Activated naive CD8-positive, alpha-beta T cell treated with anti-CD3 and anti-CD28 coated beads, Interleukin-2, amount 10 ng/mL, durations not matched to agents 7 days and 5 days (primary cell): ENCODE measurements at regions not wholly inside any gene's neighbourhood (a gene's known extent, or its start where the extent isn't known, plus 50 kb on each side); places are given as distances from the start of the nearest gene placed in this dataset.
"Not testable (repeated sequence)": the region's sequence is repeated elsewhere in the genome, so short reads cannot be mapped to it uniquely, and the experiment has no call there.

ENCODE experiments used
- ATAC-seq: fragments of 150-1000 bp; cut with Tn5 transposase; one replicate; pipeline ENCODE4 v1.10.0; 2021; ENCODE audit warnings: low read depth, moderate library complexity
- POLR2A ChIA-PET: fragments of 350-600 bp; sonication (Branson Sonifier 250); formaldehyde crosslinking; loops from one replicate; lab custom pipeline; 2021; ENCODE audit warnings: antibody characterized with exemption; lab: Charles Lee
- DNase-seq: peaks from one replicate; pipeline ENCODE4 v3.0.0; 2021
- H3K27ac Mint-ChIP-seq: one replicate; pipeline ENCODE4 v1.8.0; 2022; ENCODE audit warnings: mild to moderate bottlenecking, mixed read lengths
- H3K27me3 Mint-ChIP-seq: one replicate; pipeline ENCODE4 v1.8.0; 2022; ENCODE audit warnings: mild to moderate bottlenecking, moderate library complexity, mixed read lengths
- H3K36me3 Mint-ChIP-seq: one replicate; pipeline ENCODE4 v1.8.0; 2021; ENCODE audit warnings: mild to moderate bottlenecking, mixed read lengths
- H3K4me1 Mint-ChIP-seq: one replicate; pipeline ENCODE4 v1.8.0; 2021; ENCODE audit warnings: mixed read lengths
- H3K4me3 Mint-ChIP-seq: one replicate; pipeline ENCODE4 v1.8.0; 2022; ENCODE audit warnings: mild to moderate bottlenecking, moderate library complexity, mixed read lengths
- H3K9me3 Mint-ChIP-seq: one replicate; pipeline ENCODE4 v1.8.0; 2021; ENCODE audit warnings: mixed read lengths

DNA sequence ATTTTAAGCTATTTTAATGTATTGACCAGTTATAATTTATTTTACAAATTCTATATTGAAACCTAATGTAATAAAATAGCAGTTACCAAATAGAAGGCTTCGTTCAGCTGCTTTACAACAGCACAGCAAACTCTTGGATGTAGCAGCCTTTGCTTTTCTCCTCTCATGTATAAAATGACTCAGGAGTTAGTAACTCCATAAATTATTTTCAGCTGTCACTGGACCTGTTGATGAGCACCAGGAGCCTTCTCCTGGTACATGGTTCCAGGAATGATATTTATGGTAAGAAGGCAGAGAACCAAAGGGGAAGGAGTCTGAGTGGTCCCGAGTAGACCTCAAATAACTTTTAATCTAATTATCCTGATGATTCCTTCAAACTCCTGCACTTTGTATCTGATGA lies 256.4 kb upstream of the NETO1 start:
- Mint-ChIP-seq H3K27ac (no peak overlapping the region), H3K4me3 (no peak overlapping the region), H3K36me3 (no peaks in the 10 kb centered on the region), H3K4me1 (no peaks in the 10 kb centered on the region), H3K27me3 (no peaks in the 10 kb centered on the region), H3K9me3 (no peaks in the 10 kb centered on the region)
- ATAC-seq, result no peak
- POLR2A ChIA-PET, result no interaction called here
- no peak for DNase-seq

DNA sequence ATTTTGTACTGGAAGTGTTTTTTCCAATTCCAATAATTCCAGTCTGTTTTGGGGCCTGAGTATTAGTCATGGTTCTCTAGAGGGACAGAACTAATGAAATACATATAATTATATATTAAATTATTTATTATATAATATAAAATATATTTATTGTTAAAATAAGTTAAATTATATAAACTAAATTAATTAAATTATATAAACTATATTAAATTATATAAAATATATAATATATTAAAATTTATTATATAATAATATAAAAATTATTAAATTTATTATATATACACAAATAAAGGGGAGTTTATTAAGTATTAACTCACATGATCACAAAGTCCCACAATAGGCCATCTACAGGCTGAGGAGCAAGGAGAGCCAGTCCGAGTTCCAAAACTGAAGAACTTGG lies 253.4 kb upstream of the NETO1 start:
- no peaks in the 10 kb centered on the region for H3K27me3 Mint-ChIP-seq
- no peak for ATAC-seq

DNA sequence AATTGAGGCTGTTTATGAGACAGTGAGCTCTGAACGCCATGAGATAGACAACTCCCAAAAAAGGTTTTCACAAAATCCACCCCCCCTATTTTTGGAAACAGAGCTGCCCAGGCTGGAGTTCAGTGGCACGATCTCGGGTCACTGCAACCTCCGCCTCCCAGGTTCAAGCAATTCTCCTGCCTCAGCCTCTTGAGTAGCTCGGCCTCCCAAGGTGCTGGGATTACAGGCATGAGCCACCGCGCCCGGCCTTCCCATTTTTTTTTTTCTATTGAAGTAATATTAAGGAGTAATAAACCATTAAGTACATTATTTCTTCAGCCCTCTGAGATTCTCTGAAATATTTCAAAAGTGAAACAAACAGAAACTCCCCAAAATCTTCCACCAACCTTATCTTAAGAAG lies 252.8 kb upstream of the NETO1 start:
- POLR2A ChIA-PET, result no interaction called here
- Mint-ChIP-seq H3K27ac (no peak overlapping the region), H3K9me3 (no peaks in the 10 kb centered on the region), H3K4me3 (no peak overlapping the region), H3K27me3 (no peaks in the 10 kb centered on the region), H3K4me1 (no peaks in the 10 kb centered on the region), H3K36me3 (no peaks in the 10 kb centered on the region)
- DNase-seq, result no peak
- ATAC-seq, result no peak

More for the DNA sequence above, 253.4 kb upstream of the NETO1 start:
- no peaks in the 10 kb centered on the region for H3K36me3 Mint-ChIP-seq
- POLR2A ChIA-PET, result interaction anchor here (0.5 kb wide), 1 partner anchor 205 kb away, joined by 7 read pairs; no protein-coding TSS in a partner anchor
- no peaks in the 10 kb centered on the region for H3K9me3 Mint-ChIP-seq
- no peak overlapping the region for H3K27ac Mint-ChIP-seq
- H3K4me3 Mint-ChIP-seq, result no peak overlapping the region
- H3K4me1 Mint-ChIP-seq, result no peaks in the 10 kb centered on the region
- no peak for DNase-seq

DNA sequence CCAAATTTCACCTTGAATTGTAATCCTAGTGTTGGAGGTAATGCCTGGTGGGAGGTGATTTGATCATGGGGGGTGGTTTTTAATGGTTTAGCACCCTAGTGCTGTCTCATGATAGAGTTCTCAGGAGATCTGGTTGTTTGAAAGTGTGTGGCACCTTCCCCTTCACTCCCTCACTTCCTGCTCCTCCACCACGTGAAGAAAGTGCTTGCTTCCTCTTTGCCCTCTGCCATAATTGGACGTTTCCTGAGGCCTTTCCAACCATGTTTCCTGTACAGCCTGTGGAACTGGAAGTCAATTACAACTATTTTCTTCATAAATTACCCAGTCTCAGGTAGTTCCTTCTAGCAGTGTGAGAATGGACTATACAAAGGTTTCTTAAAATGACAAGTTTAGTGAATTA lies 251.8 kb upstream of the NETO1 start:
- H3K4me3 Mint-ChIP-seq, result no peak overlapping the region
- POLR2A ChIA-PET, result no interaction called here
- ATAC-seq (no peak), DNase-seq (no peak)
- H3K4me1 Mint-ChIP-seq, result no peaks in the 10 kb centered on the region
- no peaks in the 10 kb centered on the region for H3K27me3 Mint-ChIP-seq
- no peak overlapping the region for H3K27ac Mint-ChIP-seq
- H3K9me3 Mint-ChIP-seq, result no peaks in the 10 kb centered on the region
- no peaks in the 10 kb centered on the region for H3K36me3 Mint-ChIP-seq

DNA sequence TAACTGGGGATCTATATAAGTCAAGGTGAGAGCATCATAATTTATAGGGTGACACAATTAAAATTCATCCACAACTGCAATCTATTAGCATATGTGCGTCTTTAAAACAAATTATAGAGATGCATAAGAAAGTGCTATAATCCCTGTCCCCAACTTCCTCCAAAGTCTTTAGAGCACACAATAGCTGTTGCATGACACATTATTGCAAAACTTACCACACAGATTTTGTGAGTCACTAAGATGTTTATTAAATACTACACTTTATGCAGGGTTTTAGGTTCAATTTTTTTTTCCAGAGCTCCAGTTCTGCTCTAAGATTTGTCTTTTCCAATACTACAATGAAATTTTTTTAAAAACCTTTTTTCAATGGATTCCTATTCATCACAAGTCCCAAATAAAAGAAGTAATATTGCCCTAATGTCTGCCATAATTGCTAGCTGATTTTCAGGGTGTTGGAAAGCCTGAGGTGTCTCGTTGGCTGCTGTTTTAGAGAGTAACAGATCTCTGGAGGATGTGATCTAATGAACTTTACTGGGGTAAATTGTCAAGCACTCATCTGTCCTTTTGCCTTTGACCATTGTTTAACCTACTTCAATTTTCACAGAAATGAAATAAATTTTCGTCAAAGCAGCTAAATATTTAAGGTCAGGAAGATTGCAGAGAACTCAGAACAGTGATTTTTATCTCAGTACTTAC lies 250.5 kb upstream of the NETO1 start:
- Mint-ChIP-seq H3K4me3 (no peak overlapping the region), H3K27me3 (no peaks in the 10 kb centered on the region), H3K9me3 (no peaks in the 10 kb centered on the region), H3K27ac (no peak overlapping the region), H3K4me1 (no peaks in the 10 kb centered on the region), H3K36me3 (no peaks in the 10 kb centered on the region)
- POLR2A ChIA-PET, result no interaction called here
- DNase-seq (no peak), ATAC-seq (no peak)

DNA sequence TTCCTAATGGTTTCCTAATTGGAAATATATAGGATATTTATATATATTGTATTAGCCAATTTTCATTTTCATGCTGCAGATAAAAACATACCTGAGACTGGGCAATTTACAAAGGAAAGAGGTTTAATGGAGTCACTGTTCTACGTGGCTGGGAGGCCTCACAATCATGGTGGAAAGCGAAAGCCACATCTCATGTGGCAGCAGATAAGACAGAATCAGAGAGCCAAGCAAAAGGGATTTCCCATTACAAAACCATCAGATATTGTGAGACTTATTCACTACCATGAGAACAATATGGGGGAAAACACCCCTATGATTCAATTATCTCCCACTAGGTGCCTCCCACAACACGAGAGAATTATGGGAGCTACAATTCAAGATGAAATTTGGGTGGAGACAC lies 242.5 kb upstream of the NETO1 start:
- no peaks in the 10 kb centered on the region for H3K27me3 Mint-ChIP-seq
- no peak for ATAC-seq
- no peaks in the 10 kb centered on the region for H3K4me1 Mint-ChIP-seq
- H3K27ac Mint-ChIP-seq, result no peak overlapping the region
- H3K4me3 Mint-ChIP-seq, result no peak overlapping the region
- POLR2A ChIA-PET, result no interaction called here
- H3K9me3 Mint-ChIP-seq, result no peaks in the 10 kb centered on the region
- no peak for DNase-seq
- H3K36me3 Mint-ChIP-seq, result no peaks in the 10 kb centered on the region

DNA sequence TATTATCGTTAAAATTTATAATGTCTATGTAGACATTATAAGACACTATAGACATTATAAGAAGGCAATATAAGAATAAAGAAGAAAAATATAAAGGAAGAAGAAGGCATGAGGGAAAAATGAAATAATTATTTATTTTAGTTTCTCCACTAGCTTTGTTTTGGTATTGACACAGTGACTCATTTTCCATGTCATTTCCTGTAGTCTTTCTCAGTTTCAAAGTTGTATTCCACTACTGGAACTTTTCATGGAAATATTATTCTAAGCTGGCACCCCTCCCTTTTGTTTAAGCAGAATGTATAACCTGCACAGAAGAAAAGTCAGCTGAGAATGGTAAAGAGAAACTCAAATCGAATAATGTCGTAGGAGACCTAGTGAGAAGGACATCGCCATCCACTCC lies 234.2 kb upstream of the NETO1 start:
- no peaks in the 10 kb centered on the region for H3K36me3 Mint-ChIP-seq
- peaks cover 3% of the 10 kb centered on the region for H3K9me3 Mint-ChIP-seq
- no peaks in the 10 kb centered on the region for H3K27me3 Mint-ChIP-seq
- H3K4me1 Mint-ChIP-seq, result no peaks in the 10 kb centered on the region
- no peak for DNase-seq
- H3K27ac Mint-ChIP-seq, result no peak overlapping the region
- ATAC-seq, result no peak
- POLR2A ChIA-PET, result no interaction called here
- H3K4me3 Mint-ChIP-seq, result no peak overlapping the region

DNA sequence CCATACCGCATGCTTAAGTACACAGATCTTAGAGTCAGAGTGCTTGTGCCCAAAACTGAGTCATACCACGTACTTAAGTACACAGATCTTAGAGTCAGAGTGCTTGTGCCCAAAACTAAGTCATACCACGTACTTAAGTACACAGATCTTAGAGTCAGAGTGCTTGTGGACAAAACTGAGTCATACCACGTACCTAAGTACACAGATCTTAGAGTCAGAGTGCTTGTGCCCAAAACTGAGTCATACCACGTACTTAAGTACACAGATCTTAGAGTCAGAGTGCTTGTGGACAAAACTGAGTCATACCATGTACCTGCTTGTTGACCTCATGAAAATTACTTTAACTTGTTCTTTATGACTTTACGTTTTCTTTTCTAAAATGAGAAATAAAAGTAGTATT lies 233.7 kb upstream of the NETO1 start:
- H3K4me3 Mint-ChIP-seq, H3K36me3 Mint-ChIP-seq, ATAC-seq, DNase-seq, H3K27me3 Mint-ChIP-seq, H3K9me3 Mint-ChIP-seq, POLR2A ChIA-PET, H3K27ac Mint-ChIP-seq, H3K4me1 Mint-ChIP-seq: not testable (repeated sequence)

DNA sequence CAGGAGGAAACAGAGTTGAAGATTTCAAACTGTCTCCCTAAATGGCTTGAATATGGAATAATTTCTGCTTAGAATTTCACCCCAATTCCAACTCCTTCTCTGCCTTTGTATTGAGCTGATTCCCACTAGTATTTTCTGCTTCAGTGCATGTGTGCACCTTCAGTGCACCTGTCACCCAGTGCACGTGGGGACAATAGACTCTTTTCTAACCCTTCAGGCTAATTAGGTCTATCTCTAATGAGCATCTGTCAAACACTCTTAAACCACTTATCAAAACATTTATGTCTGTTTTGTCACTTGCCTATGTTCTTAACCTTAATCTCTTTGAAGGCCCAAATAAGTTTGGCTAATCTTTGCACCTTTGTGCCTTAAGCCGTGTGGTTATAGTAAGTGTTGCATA lies 232.0 kb upstream of the NETO1 start:
- DNase-seq, result no peak
- POLR2A ChIA-PET, result no interaction called here
- Mint-ChIP-seq H3K4me3 (no peak overlapping the region), H3K27ac (no peak overlapping the region), H3K27me3 (no peaks in the 10 kb centered on the region), H3K36me3 (no peaks in the 10 kb centered on the region), H3K4me1 (no peaks in the 10 kb centered on the region), H3K9me3 (peaks cover 3% of the 10 kb centered on the region)
- ATAC-seq, result no peak

DNA sequence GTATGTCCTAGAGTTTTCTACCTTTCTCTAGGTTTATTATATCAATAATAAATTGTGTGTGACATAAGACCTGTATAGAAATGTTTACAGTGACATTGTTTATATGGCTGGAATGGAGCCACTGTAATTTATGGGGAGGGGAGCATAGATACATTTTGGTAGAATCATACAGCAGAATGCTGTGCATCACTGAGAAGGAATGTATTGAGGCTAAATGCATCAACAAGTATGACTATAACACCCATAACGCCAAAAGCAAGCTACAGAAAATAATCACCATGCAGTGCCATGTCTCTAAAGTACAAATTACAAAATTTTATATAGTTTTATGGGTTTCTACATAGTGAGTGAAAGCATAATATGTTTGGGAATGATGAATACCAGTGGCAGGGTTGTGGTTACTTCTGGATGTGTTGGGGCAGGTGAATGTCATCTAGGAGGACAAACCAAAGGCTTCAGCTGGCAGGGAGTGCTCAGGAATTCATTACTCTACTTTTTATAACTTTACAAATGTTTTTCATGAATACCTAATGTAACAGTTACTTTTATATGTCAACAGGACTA lies 226.0 kb upstream of the NETO1 start:
- no peak overlapping the region for H3K4me3 Mint-ChIP-seq
- no peaks in the 10 kb centered on the region for H3K4me1 Mint-ChIP-seq
- ATAC-seq (no peak), DNase-seq (no peak)
- POLR2A ChIA-PET, result no interaction called here
- H3K36me3 Mint-ChIP-seq, result no peaks in the 10 kb centered on the region
- no peaks in the 10 kb centered on the region for H3K27me3 Mint-ChIP-seq
- H3K27ac Mint-ChIP-seq, result no peak overlapping the region
- peaks cover 5% of the 10 kb centered on the region for H3K9me3 Mint-ChIP-seq

DNA sequence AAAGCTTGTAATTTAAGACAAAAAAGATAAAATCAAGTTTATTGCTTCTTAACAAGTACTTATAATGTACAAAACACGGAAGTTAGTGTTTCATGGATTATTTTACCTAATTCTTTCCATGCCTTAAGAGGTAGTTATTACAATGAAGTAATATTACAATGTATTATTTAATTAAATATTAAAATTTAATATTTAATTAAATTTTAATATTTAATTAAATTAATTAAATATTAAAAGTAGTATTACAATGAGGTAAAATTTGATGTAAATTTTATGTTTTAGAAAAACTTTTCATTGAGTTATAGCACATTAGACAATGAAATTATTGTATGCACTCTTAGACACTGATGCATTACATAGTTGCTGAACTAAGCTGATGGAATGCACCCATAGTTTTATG lies 220.7 kb upstream of the NETO1 start:
- Mint-ChIP-seq H3K27ac (no peak overlapping the region), H3K4me1 (no peaks in the 10 kb centered on the region), H3K4me3 (no peak overlapping the region), H3K9me3 (peaks cover 4% of the 10 kb centered on the region), H3K36me3 (no peaks in the 10 kb centered on the region), H3K27me3 (no peaks in the 10 kb centered on the region)
- ATAC-seq, result no peak
- POLR2A ChIA-PET, result no interaction called here
- DNase-seq, result no peak

DNA sequence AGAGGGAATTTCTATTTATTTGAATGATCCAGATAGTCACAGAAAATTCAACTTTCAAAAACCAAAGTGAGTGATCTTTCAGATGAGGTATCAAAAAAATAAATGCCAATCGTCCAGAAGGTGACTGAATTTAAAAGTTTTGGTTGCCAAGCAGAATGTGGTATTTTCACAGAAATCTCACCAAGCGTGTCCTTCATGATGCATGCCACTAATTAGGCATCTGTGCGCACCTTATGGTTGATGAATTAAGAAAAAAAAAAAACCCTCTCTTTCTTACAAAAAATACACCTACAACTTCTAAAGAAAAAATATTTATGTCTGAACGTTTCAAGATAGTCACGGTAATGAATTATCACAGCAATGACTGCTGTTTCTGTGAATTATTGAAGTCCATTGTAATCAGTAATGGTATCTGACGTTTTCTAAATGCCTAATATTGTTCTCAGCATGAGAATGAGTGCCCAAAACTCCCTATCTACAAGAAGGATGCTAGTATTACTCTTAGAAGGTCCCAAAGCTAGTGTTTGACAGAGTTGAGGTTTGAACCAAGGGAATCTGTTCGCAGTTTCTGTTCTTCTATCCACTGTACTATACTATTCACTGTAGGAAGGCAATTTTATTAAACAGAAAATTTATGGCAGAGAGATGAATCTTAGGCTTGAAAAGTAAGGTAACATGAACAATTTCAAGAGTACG lies 219.6 kb upstream of the NETO1 start:
- Mint-ChIP-seq H3K4me3 (no peak overlapping the region), H3K27me3 (no peaks in the 10 kb centered on the region), H3K36me3 (no peaks in the 10 kb centered on the region), H3K27ac (no peak overlapping the region), H3K4me1 (no peaks in the 10 kb centered on the region), H3K9me3 (peaks cover 1% of the 10 kb centered on the region)
- no peak for ATAC-seq
- POLR2A ChIA-PET, result no interaction called here
- DNase-seq, result no peak

DNA sequence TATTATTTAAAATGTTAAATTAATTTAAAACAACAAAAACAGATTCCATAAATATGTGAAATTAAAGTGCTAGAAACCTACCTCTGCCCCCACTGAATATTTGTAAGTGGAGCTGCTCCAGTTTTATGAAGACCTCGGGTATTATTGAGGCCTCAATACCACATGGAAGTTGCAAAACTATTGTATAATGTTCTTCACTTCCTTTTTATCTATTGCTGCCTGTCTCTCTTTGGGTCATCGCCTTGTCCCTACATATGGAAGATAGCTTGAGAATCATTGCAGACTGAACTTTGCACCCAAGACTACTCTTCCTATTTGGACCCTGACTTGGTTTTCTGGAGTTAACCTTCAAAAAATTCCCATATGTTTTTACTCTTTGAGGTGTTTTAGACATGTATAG lies 212.1 kb upstream of the NETO1 start:
- no peak for ATAC-seq
- no peaks in the 10 kb centered on the region for H3K27me3 Mint-ChIP-seq
- POLR2A ChIA-PET, result no interaction called here
- H3K36me3 Mint-ChIP-seq, result no peaks in the 10 kb centered on the region
- no peaks in the 10 kb centered on the region for H3K4me1 Mint-ChIP-seq
- no peak overlapping the region for H3K27ac Mint-ChIP-seq
- peaks cover 1% of the 10 kb centered on the region for H3K9me3 Mint-ChIP-seq
- DNase-seq, result no peak
- no peak overlapping the region for H3K4me3 Mint-ChIP-seq

DNA sequence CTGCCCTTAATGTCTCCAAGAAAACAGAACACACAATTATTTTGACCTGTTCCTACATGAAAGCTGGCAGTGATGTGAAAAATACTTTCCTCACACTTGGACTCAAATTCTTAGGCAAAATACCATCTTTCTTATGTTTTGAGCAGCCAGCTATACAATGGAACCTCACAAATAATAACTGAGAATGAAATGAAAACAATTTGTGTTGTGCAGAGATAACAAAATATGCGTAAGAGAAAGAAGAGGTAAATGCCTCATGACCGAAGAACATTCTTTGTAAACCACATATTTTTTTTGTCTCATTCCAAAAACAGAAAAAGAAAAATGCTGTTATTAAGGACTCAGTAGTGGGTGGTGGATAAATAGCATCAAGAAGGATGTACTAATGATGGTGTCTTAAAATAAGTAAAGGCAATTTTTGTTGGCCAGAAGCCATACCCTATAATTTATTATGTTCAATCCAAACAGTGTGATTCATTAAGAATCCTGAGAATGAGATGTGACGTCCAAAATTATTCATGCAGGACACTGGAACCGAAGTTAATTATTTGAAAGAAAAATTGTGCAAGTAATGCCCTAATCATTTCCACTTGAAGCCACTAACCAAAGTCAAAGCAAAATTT lies 193.0 kb upstream of the NETO1 start:
- ATAC-seq, result no peak
- Mint-ChIP-seq H3K9me3 (no peaks in the 10 kb centered on the region), H3K4me1 (no peaks in the 10 kb centered on the region), H3K36me3 (no peaks in the 10 kb centered on the region), H3K27me3 (no peaks in the 10 kb centered on the region), H3K27ac (no peak overlapping the region), H3K4me3 (no peak overlapping the region)
- POLR2A ChIA-PET, result no interaction called here
- no peak for DNase-seq
